DMS 273 (cell line): ENCODE measurements at regions not wholly inside any gene's neighbourhood (a gene's known extent, or its start where the extent isn't known, plus 50 kb on each side); places are given as distances from the start of the nearest gene placed in this dataset.
"Not testable (repeated sequence)": the region's sequence is repeated elsewhere in the genome, so short reads cannot be mapped to it uniquely, and the experiment has no call there.

ENCODE experiments used
- DNase-seq: peaks from one replicate; lab custom pipeline; 2025; ENCODE audit not compliant: unreplicated experiment; lab: John Stamatoyannopoulos, UW

DNA sequence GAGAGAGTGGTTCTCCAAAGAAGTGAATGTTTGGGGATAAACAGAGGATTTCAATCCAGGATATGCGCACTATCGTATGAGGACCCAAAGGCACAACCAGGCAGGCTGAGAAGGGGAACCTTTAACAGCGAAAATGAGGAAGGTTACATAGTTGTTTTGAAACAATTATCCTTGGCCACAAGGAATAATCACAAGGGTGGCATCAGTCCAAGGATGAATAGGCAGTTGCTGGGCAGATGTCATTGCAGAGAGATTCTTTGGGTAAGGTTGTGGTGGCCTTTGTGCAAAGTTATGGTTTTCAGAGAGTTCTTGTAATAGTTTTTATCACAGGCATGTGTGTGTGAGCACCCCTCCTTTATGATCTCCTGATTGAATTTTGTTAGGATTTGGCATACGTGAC, 58.9 kb upstream of the NBPF20 start:
- DNase-seq: not testable (repeated sequence)

DNA sequence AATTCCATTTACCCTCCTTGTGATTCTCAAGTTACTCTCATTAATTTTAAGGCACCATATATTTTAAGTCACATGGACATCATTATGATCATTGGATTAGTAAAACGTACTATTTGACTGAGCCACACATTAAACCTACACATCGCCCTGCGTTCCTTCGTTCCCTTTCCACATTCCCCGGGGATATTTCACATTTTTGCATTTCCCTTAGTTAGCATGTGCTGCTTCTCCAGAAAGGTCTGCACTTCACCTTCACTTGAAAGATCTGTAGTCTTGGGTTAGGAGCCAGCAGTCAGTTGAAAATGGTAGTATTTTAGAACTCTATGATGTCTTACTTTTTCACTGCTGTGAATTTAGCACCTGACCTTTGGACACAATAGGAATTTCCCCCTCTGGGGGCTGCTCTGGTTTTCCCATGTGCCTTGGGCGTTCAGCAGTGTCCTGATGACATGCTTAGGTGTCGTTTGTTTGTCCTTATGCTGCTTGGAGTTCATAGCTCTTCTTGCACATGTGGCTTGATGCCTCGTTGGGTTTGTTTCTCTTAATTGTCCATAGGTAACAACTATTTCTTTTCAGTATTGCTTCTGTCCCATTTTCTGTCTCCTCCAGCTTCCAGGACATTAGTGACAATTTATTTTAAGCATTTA, 56.9 kb upstream of the NBPF20 start:
- DNase-seq: not testable (repeated sequence)

DNA sequence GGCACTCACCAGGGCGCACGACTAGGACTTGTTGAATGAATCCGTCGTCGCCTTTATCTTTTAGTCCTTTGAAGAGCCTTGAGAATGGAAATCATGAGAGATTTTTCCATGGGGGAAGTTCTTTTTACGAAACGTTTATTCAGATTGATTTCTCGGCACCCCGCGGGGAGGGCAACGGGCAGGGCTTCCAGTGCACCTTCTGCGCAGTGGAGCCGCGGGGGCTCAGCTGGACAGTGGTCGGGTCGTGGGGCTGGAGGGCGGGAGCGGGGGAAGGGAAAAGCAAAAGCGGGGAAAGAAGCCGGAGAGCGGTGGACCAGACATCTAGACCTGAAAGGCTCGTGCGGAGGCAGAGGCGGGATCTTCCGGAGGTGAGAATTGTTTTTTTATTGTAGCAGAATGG, 50.6 kb upstream of the NBPF20 start:
- DNase-seq: not testable (repeated sequence)

DNA sequence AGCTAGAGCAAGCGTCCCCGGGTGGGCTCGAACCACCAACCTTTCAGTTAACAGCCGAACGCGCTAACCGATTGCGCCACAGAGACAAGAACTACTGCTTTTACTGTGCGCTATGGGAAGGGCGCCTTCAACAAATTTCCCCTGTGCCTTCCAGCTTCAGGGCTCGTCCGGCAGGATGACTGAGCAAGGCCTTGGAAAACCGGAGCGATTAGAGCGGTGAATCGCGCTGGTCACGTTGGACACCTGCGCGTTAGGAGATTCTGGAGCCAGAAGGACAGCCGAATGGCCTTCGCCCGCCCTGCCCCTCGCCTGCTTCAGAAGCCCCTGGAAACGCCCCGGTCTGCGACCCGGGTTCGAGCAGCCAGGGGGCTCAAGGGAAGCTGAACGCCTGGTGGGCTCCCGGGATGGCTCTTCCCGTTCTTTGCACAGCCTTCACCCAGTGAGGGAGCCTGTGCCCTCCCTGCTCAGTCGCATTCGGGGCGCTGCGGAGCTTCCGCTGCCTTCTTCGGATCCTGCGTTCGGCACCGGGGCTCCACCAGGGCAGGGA, 50.0 kb upstream of the NBPF20 start:
- DNase-seq: not testable (repeated sequence)
